CD14-positive monocyte (primary cell): ENCODE measurements at regions not wholly inside any gene's neighbourhood (a gene's known extent, or its start where the extent isn't known, plus 50 kb on each side); places are given as distances from the start of the nearest gene placed in this dataset.

Experiments used
- DNase-seq, 3 donors: peaks; one replicate each; pipeline ENCODE4 v3.0.0-alpha.2; 2011 to 2022
- H2AFZ ChIP-seq: 2 replicates; pipeline ENCODE4 v1.6.0; 2012; ENCODE audit warnings: mild to moderate bottlenecking, low read depth, low read length, inconsistent platforms; ENCODE audit not compliant: insufficient read depth, poor library complexity, severe bottlenecking
- H3K27ac ChIP-seq, 2 donors: 1 replicate in 1 of 2; 2 replicates in 1 of 2; pipeline ENCODE4 v1.5.1; 2012 to 2013; ENCODE audit warnings: low read length in 2 of 2, control low read depth in 1 of 2, inconsistent platforms in 1 of 2, low read depth in 1 of 2, mild to moderate bottlenecking in 1 of 2
- H3K27me3 ChIP-seq, 2 donors: one replicate each; pipeline versions ENCODE4 v1.6.0 to v1.6.1; 2011 to 2013; ENCODE audit warnings: low read length in 2 of 2; ENCODE audit not compliant: control insufficient read depth in 2 of 2, insufficient read depth in 2 of 2
- H3K36me3 ChIP-seq, 2 donors: replicated peaks in 1 of 2; 1 replicate in 1 of 2; 2 replicates in 1 of 2; pipeline versions ENCODE4 v1.5.1 to v1.6.1; 2012 to 2013; ENCODE audit warnings: low read length in 2 of 2, control low read depth in 1 of 2, inconsistent platforms in 1 of 2, mild to moderate bottlenecking in 1 of 2; ENCODE audit not compliant: insufficient read depth in 2 of 2, control insufficient read depth in 1 of 2
- H3K4me1 ChIP-seq, 2 donors: 1 replicate in 1 of 2; 2 replicates in 1 of 2; pipeline versions ENCODE4 v1.5.1 to v1.6.1; 2012 to 2013; ENCODE audit warnings: low read length in 2 of 2, control low read depth in 1 of 2, inconsistent platforms in 1 of 2, mild to moderate bottlenecking in 1 of 2, moderate library complexity in 1 of 2; ENCODE audit not compliant: insufficient read depth in 2 of 2, control insufficient read depth in 1 of 2
- H3K4me2 ChIP-seq: replicated peaks from 2 replicates; pipeline ENCODE3; 2012; ENCODE audit warnings: low read length, moderate library complexity, mild to moderate bottlenecking; ENCODE audit not compliant: poor library complexity, severe bottlenecking; ENCODE audit errors: extremely low read depth
- H3K4me3 ChIP-seq, 3 experiments: fragments of 200-600 bp in 1 of 3; sonication (generic) in 1 of 3; replicated peaks in 1 of 3; 1 replicate in 2 of 3; 2 replicates in 1 of 3; pipeline ENCODE4 v1.5.1; 2011 to 2013; ENCODE audit warnings: low read length in 3 of 3, mild to moderate bottlenecking in 3 of 3, control low read depth in 2 of 3, low read depth in 2 of 3, inconsistent platforms in 1 of 3, moderate library complexity in 1 of 3
- H3K79me2 ChIP-seq: 2 replicates; pipeline ENCODE4 v1.6.0; 2012; ENCODE audit warnings: mild to moderate bottlenecking, control low read depth, inconsistent platforms, low read length, moderate library complexity; ENCODE audit not compliant: insufficient read depth
- H3K9ac ChIP-seq: 2 replicates; pipeline ENCODE4 v1.6.0; 2017; ENCODE audit warnings: low read length, mild to moderate bottlenecking; ENCODE audit not compliant: insufficient read depth, poor library complexity, severe bottlenecking
- H3K9me3 ChIP-seq, 2 donors: replicated peaks in 1 of 2; 1 replicate in 1 of 2; 2 replicates in 1 of 2; pipeline versions ENCODE4 v1.5.1 to v1.6.1; 2012 to 2013; ENCODE audit warnings: low read length in 2 of 2, control low read depth in 1 of 2; ENCODE audit not compliant: control insufficient read depth in 1 of 2, insufficient read depth in 1 of 2
- H4K20me1 ChIP-seq: 2 replicates; pipeline ENCODE4 v1.6.0; 2012; ENCODE audit warnings: mild to moderate bottlenecking, low read length, control low read depth, moderate library complexity; ENCODE audit not compliant: insufficient read depth
- H3K27ac Mint-ChIP-seq, 7 donors: one replicate each; pipeline ENCODE4 v1.8.0; 2020; ENCODE audit warnings: mild to moderate bottlenecking in 7 of 7, mixed read lengths in 7 of 7, moderate library complexity in 6 of 7, inconsistent platforms in 2 of 7
- H3K27me3 Mint-ChIP-seq, 3 donors: one replicate each; pipeline ENCODE4 v1.8.0; 2021 to 2022; ENCODE audit warnings: low read depth in 3 of 3, mild to moderate bottlenecking in 3 of 3, mixed read lengths in 3 of 3, moderate library complexity in 3 of 3, inconsistent platforms in 1 of 3
- H3K36me3 Mint-ChIP-seq, 2 donors: one replicate each; pipeline ENCODE4 v1.8.0; 2020; ENCODE audit warnings: mixed read lengths in 2 of 2, inconsistent platforms in 1 of 2, mild to moderate bottlenecking in 1 of 2
- H3K4me1 Mint-ChIP-seq: one replicate; pipeline ENCODE4 v1.8.0; 2020; ENCODE audit warnings: mild to moderate bottlenecking, mixed read lengths
- H3K4me3 Mint-ChIP-seq, 2 donors: one replicate each; pipeline ENCODE4 v1.8.0; 2020; ENCODE audit warnings: mild to moderate bottlenecking in 2 of 2, mixed read lengths in 2 of 2, moderate library complexity in 1 of 2
- H3K9me3 Mint-ChIP-seq, 7 donors: one replicate each; pipeline ENCODE4 v1.8.0; 2020 to 2022; ENCODE audit warnings: mixed read lengths in 7 of 7, mild to moderate bottlenecking in 6 of 7, moderate library complexity in 6 of 7, inconsistent platforms in 2 of 7
- CTCF ChIP-seq: fragments of 200-600 bp; IDR thresholded peaks from one replicate; pipeline ENCODE4 v1.8.0; 2022; ENCODE audit warnings: antibody characterized with exemption, mild to moderate bottlenecking
- WGBS: methylation state at CpG from one replicate; pipeline ENCODE4 v1.1.5; 2013; ENCODE audit warnings: missing lambda C conversion rate; ENCODE audit not compliant: insufficient coverage; 5-methylcytosine and 5-hydroxymethylcytosine counted together
- intact Hi-C, 2 donors: fragments of 100-400 bp; cut with micrococcal nuclease; formaldehyde crosslinking; loops; one replicate each; pipeline versions ENCODE4 v1.15.0 to v1.15.1; 2023

- Histone ChIP-seq H3K9ac (no peak overlapping the region), H3K4me1 (no peaks in the 10 kb centered on the region), H3K27ac (no peak overlapping the region), H3K4me3 (no peak overlapping the region), H3K9me3 (no peaks in the 10 kb centered on the region), H2AFZ (no peak overlapping the region), H3K36me3 (no peaks in the 10 kb centered on the region), H3K27me3 (no peaks in the 10 kb centered on the region), H4K20me1 (no peaks in the 10 kb centered on the region), H3K4me2 (no peak overlapping the region), H3K79me2 (no peaks in the 10 kb centered on the region)
- Mint-ChIP-seq H3K27ac (no peak overlapping the region), H3K27me3 (peaks cover 3 to 4% (median 3%) of the 10 kb centered on the region in 3 donors), H3K4me3 (no peak overlapping the region), H3K4me1 (no peaks in the 10 kb centered on the region), H3K36me3 (no peaks in the 10 kb centered on the region), H3K9me3 (peaks cover 0 to 8% (median 3%) of the 10 kb centered on the region in 7 donors)
- TF ChIP-seq CTCF = no peak
- intact Hi-C loops = no loop called here
- DNase-seq = no peak
- WGBS = 100% methylated on average over 1 of the region's 2 CpGs
Observed at GRCh38 chr11:79514695-79515094, 73.9 kb upstream of the TENM4 start.

- H3K4me3 Mint-ChIP-seq = no peak overlapping the region
- no peaks in the 10 kb centered on the region for H4K20me1 ChIP-seq
- peaks cover 3 to 6% (median 4%) of the 10 kb centered on the region in 3 donors for H3K27me3 Mint-ChIP-seq
- no peaks in the 10 kb centered on the region for H3K27me3 ChIP-seq
- no peak overlapping the region for H3K4me2 ChIP-seq
- H2AFZ ChIP-seq = no peak overlapping the region
- no peaks in the 10 kb centered on the region for H3K79me2 ChIP-seq
- intact Hi-C loops = no loop called here
- no peak for DNase-seq
- no peaks in the 10 kb centered on the region for H3K36me3 Mint-ChIP-seq
- H3K27ac Mint-ChIP-seq = peak overlapping the region in 1 of 7 donors; percentile 42
- H3K9me3 ChIP-seq = no peaks in the 10 kb centered on the region
- TF ChIP-seq CTCF = no peak
- H3K4me3 ChIP-seq = no peak overlapping the region
- 90% methylated on average over 2 of the region's 4 CpGs for WGBS
- H3K9ac ChIP-seq = no peak overlapping the region
- H3K9me3 Mint-ChIP-seq = peaks cover 0 to 8% (median 3%) of the 10 kb centered on the region in 7 donors
- no peaks in the 10 kb centered on the region for H3K36me3 ChIP-seq
- no peaks in the 10 kb centered on the region for H3K4me1 Mint-ChIP-seq
- no peak overlapping the region for H3K27ac ChIP-seq
- H3K4me1 ChIP-seq = no peaks in the 10 kb centered on the region
Observed at GRCh38 chr11:79514290-79514689, 73.5 kb upstream of the TENM4 start.
